HepG2 (cell line): ENCODE measurements at regions not wholly inside any gene's neighbourhood (a gene's known extent, or its start where the extent isn't known, plus 50 kb on each side); places are given as distances from the start of the nearest gene placed in this dataset.

ENCODE experiments used
- EED ChIP-seq: sonication (generic); formaldehyde crosslinking; IDR thresholded peaks from 2 replicates; pipeline ENCODE4 v1.5.0; 2020; ENCODE audit warnings: mild to moderate bottlenecking, missing genetic modification reagents
- POLR2A ChIP-seq, 2 experiments: IDR thresholded peaks; 2 replicates each; pipeline ENCODE4 v1.6.1; 2011; ENCODE audit warnings: low read depth in 2 of 2, low read length in 2 of 2, mild to moderate bottlenecking in 1 of 2, moderate library complexity in 1 of 2; ENCODE audit not compliant: insufficient read depth in 1 of 2
- TCF7L2 ChIP-seq: IDR thresholded peaks from 2 replicates; pipeline ENCODE4 v1.6.1; 2011; ENCODE audit warnings: mild to moderate bottlenecking, low read depth, low read length, moderate library complexity
- ZNF674 ChIP-seq: sonication (generic); formaldehyde crosslinking; IDR thresholded peaks from 2 replicates; pipeline ENCODE4 v1.5.0; 2020; ENCODE audit warnings: low read depth, mild to moderate bottlenecking, missing genetic modification reagents
- ZZZ3 ChIP-seq: sonication (generic); formaldehyde crosslinking; IDR thresholded peaks from 2 replicates; pipeline ENCODE4 v1.4.0; 2020; ENCODE audit warnings: missing genetic modification reagents, mild to moderate bottlenecking, borderline replicate concordance
- TF ChIP-seq, protein P1 (sequence below): sonication (generic); formaldehyde crosslinking; IDR thresholded peaks from 2 replicates; pipeline ENCODE4 v1.4.0; 2020; ENCODE audit warnings: missing genetic modification reagents

DNA sequence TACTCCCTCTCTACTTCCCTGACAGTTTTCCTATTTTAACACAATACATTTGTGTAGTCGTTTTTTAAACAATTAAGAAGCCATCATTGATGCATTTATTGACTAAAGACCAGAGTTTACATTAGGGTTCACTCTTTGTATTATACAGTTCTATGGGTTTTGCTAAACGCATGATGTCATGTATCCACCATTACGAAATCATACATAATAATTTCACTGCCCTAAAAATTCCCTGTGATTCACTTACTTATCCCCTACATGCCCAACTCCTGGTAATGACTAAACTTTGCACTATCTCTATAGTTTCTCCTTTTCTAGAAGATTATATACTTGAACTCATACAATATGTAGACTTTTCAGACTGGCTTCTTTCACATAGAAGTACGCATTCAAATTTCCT is 1016.5 kb upstream of the FOXG1 start:
- TF ChIP-seq ZZZ3 (CRISPR knock-in tag) (no peak), EED (no peak), TCF7L2 (no peak), ZNF674 (CRISPR knock-in tag) (no peak), POLR2A (IDR thresholded peaks at IDR 0.05; ENCODE audit: insufficient read depth in 1 of 2, low read depth in 2 of 2, low read length in 2 of 2) (no peak)
- TF ChIP-seq, protein P1, sequence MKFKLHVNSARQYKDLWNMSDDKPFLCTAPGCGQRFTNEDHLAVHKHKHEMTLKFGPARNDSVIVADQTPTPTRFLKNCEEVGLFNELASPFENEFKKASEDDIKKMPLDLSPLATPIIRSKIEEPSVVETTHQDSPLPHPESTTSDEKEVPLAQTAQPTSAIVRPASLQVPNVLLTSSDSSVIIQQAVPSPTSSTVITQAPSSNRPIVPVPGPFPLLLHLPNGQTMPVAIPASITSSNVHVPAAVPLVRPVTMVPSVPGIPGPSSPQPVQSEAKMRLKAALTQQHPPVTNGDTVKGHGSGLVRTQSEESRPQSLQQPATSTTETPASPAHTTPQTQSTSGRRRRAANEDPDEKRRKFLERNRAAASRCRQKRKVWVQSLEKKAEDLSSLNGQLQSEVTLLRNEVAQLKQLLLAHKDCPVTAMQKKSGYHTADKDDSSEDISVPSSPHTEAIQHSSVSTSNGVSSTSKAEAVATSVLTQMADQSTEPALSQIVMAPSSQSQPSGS (CRISPR knock-in tag): no peak
